WI38 (cell line): ENCODE measurements at regions not wholly inside any gene's neighbourhood (a gene's known extent, or its start where the extent isn't known, plus 50 kb on each side); places are given as distances from the start of the nearest gene placed in this dataset.

Experiments
- H3K4me3 ChIP-seq: 2 replicates; pipeline ENCODE4 v1.5.1; 2011; ENCODE audit warnings: low read depth, mild to moderate bottlenecking, control low read depth, low read length
- CTCF ChIP-seq: IDR thresholded peaks from 2 replicates; pipeline ENCODE4 v1.5.1; 2012; ENCODE audit warnings: low read depth, mild to moderate bottlenecking, control low read depth, low read length

- no peak for TF ChIP-seq CTCF
- no peak overlapping the region for H3K4me3 ChIP-seq
Observed at GRCh38 chr3:148450819-148451218, 246.9 kb upstream of the AGTR1 start.

DNA sequence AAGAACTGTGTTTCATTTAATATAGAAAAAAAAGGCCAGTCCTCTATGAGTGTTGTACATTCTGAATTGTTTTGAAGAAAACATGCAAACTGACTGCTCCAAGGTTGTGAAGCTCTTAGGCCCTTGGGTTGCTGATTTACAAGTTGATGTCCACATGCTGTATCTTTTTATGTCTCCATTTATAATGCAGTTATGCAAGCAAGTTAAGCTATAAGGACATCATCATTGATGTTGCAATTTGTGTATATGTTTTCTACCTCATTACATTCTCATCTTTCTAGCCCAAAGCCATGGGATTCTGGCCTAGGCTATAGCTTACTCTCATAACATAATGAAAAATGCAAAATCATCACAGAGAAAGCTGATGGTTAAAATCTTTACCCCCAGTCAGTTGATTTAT lies 245.7 kb upstream of the AGTR1 start:
- no peak overlapping the region for H3K4me3 ChIP-seq
- no peak for TF ChIP-seq CTCF

DNA sequence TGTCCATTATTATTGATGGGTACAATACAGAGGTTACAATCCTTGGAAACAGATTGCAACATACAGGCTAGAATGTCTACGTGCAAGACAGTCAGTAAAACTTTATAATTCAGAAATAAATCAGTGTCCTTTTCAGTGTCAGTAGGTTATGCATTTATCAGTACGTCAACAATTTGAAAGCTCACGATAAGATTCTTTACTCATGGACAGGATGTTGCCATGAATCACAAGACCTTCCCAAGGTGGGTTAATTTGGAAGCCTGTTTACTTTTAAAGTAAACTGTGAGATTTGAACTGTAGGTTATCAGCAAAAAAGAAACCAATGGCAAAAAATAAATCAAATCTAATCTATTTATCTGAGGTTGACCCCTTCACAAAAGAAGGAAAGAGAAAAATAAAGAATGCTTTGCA lies 243.9 kb upstream of the AGTR1 start:
- TF ChIP-seq CTCF, result no peak
- no peak overlapping the region for H3K4me3 ChIP-seq

DNA sequence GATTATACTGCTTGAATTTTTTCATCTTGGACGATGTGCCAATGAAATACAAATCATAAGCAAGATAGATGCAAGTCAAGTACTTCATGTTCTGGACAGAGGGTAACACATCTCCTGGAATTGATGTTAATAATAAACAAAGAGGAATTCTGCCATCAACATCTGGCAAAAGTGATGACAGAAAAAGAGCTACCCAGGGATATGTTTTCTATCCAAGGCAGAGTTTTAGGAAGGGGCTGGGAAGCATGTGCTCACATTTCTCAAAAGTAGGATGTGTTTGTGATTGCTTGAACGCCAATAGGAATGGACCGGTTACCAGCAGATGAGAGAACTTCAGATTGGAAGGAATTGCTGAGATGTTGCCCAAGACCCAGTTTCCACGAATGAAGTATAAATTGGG lies 242.6 kb upstream of the AGTR1 start:
- no peak overlapping the region for H3K4me3 ChIP-seq
- TF ChIP-seq CTCF, result no peak

DNA sequence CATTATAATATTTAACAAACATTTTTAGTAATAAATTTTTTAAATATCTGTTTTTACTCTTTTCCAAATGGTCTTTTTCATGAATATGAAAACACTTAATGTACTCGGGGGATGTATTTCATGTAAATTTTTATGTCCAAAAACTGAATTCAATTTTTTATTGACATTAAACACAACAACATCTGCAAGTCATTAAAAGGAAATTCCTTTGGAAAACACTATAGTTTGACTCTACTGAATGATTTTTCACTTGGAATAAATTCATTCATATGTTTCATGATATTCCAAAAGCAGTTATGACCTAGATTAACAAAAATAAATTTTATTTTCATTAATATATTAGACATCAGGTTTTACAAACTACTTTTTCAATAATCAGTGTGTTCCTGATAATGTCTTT lies 239.8 kb upstream of the AGTR1 start:
- H3K4me3 ChIP-seq, result no peak overlapping the region
- TF ChIP-seq CTCF, result no peak

DNA sequence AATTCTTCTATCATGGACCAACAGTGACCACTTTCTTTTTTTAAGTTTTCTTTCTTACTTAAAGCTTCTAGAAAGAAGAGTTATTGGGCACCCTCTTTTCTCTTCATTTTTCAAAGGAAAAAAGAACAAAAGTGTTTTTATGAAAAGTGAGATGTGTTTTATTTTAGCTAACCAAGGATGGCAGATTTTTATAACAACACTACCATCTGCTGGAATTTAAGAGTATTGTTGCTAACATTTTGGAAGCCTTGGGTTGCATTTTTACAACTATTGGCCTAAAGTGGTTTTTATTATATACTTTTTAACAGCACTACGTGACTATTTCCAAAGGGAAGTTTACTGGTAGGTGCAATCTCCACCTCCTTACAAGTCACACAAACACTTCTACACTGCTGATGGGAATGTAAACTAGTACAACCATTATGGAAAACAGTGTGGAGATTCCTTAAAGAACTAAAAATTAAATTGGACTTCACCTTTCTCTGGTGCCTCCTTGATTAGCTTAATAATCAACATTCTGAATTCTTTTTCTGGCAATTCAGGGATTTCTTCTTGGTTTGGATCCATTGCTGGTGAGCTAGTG lies 237.7 kb upstream of the AGTR1 start:
- no peak overlapping the region for H3K4me3 ChIP-seq
- no peak for TF ChIP-seq CTCF

DNA sequence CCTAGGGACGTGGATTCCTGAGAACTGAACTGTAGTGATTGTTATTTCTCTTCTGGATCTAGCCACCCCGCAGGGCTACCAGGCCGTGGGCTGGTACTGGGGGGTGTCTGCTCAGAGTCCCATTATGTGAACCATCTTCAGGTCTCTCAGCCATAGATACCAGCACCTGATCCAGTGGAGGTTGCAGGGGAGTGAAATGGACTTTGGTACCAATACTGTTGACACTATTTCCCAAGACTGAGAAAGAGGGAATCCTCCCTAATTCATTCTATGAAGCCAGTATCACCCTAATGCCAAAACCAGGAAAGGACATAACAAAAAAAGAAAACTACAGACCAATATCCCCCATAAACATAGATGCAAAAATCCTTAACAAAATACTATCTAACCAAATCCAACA lies 237.0 kb upstream of the AGTR1 start:
- no peak for TF ChIP-seq CTCF
- H3K4me3 ChIP-seq, result no peak overlapping the region
